ENCODE measurements at regions not wholly inside any gene's neighbourhood (a gene's known extent, or its start where the extent isn't known, plus 50 kb on each side); places are given as distances from the start of the nearest gene placed in this dataset.

- no peak overlapping the region for H3K27ac ChIP-seq
- H3K9me3 ChIP-seq: no peaks in the 10 kb centered on the region
- no peaks in the 10 kb centered on the region for H3K27me3 ChIP-seq
- no peak overlapping the region for H3K4me3 ChIP-seq
- no peak for DNase-seq (ENCODE audit: low spot score in 2 of 2)
- no peaks in the 10 kb centered on the region for H3K36me3 ChIP-seq
- peaks cover 0 to 5% of the 10 kb centered on the region in 2 donors for H3K4me1 ChIP-seq
- intact Hi-C loops (cut with DNase I): loop anchor here (10.0 kb wide), 1 partner anchor 188 kb away; no protein-coding TSS in a partner anchor
- TF ChIP-seq CTCF (IDR thresholded peaks at IDR 0.05): no peak
Observed at GRCh38 chr9:86796666-86797065, 150.6 kb downstream of the GAS1 start.

DNA sequence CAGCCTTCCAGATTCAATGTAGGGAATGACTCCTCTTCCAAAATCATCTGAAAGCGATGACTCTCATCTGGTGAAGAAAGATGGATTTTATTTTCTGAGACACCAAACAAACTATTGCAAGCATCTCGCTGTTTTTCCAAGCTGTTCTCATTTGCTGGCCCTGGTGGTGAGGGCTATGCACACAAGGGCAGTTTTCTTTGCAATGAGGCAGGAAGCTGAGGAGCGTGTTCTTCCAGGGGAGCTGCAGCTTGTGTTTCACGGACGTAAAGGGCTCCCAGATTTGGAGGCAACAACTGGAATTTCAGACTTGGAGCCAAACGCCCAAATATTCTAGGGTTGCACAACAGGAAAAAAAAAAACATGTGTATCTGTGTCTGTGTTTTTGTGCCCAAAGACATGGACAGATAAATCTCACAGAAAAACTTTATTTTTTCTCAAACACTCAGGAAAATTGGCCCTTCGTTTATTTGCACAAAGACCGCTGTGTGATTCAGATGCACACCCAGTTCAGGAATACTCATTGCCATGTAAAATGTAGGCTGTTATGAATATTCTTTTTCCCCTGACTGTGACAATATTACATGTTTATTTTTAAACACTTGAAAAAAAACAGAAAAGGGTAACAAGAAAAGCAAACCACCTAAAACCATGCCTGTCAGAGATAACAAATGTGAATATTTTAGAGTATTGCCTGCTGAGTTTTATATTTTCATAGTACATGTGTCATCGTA lies 151.3 kb downstream of the GAS1 start:
- Histone ChIP-seq H3K36me3 (no peaks in the 10 kb centered on the region), H3K27ac (no peak overlapping the region), H3K9me3 (no peaks in the 10 kb centered on the region), H3K27me3 (no peaks in the 10 kb centered on the region), H3K4me1 (peaks cover 0 to 5% of the 10 kb centered on the region in 2 donors), H3K4me3 (no peak overlapping the region)
- peak in 1 of 2 donors; percentile 72 for DNase-seq (ENCODE audit: low spot score in 2 of 2)
- no peak for TF ChIP-seq CTCF (IDR thresholded peaks at IDR 0.05)
- intact Hi-C loops (cut with DNase I): loop anchor here (10.0 kb wide), 1 partner anchor 189 kb away; no protein-coding TSS in a partner anchor

- intact Hi-C loops (cut with DNase I): loop anchor here (10.0 kb wide), 1 partner anchor 190 kb away; no protein-coding TSS in a partner anchor
Observed at GRCh38 chr9:86795047-86795442, 152.3 kb downstream of the GAS1 start.

GRCh38 chr9:86794391-86795046 lies 152.8 kb downstream of the GAS1 start:
- no peak for TF ChIP-seq CTCF (IDR thresholded peaks at IDR 0.05)
- intact Hi-C loops (cut with DNase I): loop anchor here (10.0 kb wide), 1 partner anchor 190 kb away; no protein-coding TSS in a partner anchor
- DNase-seq (ENCODE audit: low spot score in 2 of 2): no peak

More at GRCh38 chr9:86795047-86795442, 152.3 kb downstream of the GAS1 start:
- Histone ChIP-seq H3K27ac (no peak overlapping the region), H3K36me3 (no peaks in the 10 kb centered on the region), H3K4me1 (peaks cover 0 to 5% of the 10 kb centered on the region in 2 donors), H3K27me3 (no peaks in the 10 kb centered on the region), H3K4me3 (no peak overlapping the region), H3K9me3 (no peaks in the 10 kb centered on the region)
- DNase-seq (ENCODE audit: low spot score in 2 of 2): no peak
- TF ChIP-seq CTCF (IDR thresholded peaks at IDR 0.05): no peak

DNA sequence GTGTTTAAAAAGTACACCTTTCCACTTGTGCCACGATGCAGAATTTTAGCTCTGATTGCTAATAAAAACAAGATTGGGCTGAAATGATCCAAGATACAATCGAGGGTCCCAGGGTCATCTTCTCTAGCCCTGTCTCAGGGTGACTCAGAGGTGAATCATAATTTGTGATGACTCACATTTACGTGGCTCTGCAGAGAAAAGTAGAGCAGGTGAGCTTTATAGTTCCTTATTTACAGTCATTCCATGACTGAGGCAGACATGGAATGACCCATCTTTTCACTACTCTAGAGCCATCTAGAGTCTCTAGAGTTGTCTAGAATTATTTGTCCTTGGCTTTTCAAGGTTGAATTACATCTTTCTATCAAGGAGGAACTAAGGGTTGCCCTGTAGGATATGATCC lies 155.2 kb downstream of the GAS1 start:
- Histone ChIP-seq H3K27me3 (no peaks in the 10 kb centered on the region), H3K4me3 (no peak overlapping the region), H3K4me1 (peaks cover 0 to 5% of the 10 kb centered on the region in 2 donors), H3K36me3 (no peaks in the 10 kb centered on the region), H3K9me3 (no peaks in the 10 kb centered on the region), H3K27ac (no peak overlapping the region)
- DNase-seq (ENCODE audit: low spot score in 2 of 2): no peak
- no peak for TF ChIP-seq CTCF (IDR thresholded peaks at IDR 0.05)
- intact Hi-C loops (cut with DNase I): loop anchor here (10.0 kb wide), 1 partner anchor 193 kb away; no protein-coding TSS in a partner anchor

More at GRCh38 chr9:86794391-86795046, 152.8 kb downstream of the GAS1 start:
- no peaks in the 10 kb centered on the region for H3K9me3 ChIP-seq
- no peaks in the 10 kb centered on the region for H3K36me3 ChIP-seq
- H3K4me3 ChIP-seq: no peak overlapping the region
- H3K4me1 ChIP-seq: peaks cover 0 to 5% of the 10 kb centered on the region in 2 donors
- H3K27me3 ChIP-seq: no peaks in the 10 kb centered on the region
- no peak overlapping the region for H3K27ac ChIP-seq
